K562 (cell line): ENCODE measurements at regions not wholly inside any gene's neighbourhood (a gene's known extent, or its start where the extent isn't known, plus 50 kb on each side); places are given as distances from the start of the nearest gene placed in this dataset.

Source experiments
- ATAC-seq: fragments of 200-7000 bp; cut with Tn5 transposase; 3 replicates; pipeline ENCODE4 v1.9.1; 2020; ENCODE audit warnings: moderate library complexity
- BruUV-seq: library from RNA; stranded (reverse); fragments of 400-500 nt; replicated peaks from 2 replicates; lab custom pipeline; 2021; lab: Mats Ljungman, UMichigan
- CTCF ChIA-PET: fragments of 300-600 bp; formaldehyde crosslinking; extraction: SDS; loops from one replicate; lab custom pipeline; 2021; ENCODE audit warnings: low intra/inter-chr PET ratio; lab: Yijun Ruan, JAX
- POLR2A ChIA-PET: fragments of 300-600, 350-650 bp; sonication (Branson Sonifier 250); formaldehyde crosslinking; extraction: SDS; loops from one replicate; lab custom pipeline; 2021; ENCODE audit warnings: antibody characterized with exemption, inconsistent platforms; lab: Yijun Ruan, JAX
- DNase-seq, 4 experiments: peaks; one replicate each; pipeline versions ENCODE4 v3.0.0 to v3.0.0-alpha.2; 2011 to 2018; ENCODE audit warnings: low spot score in 3 of 4, mixed read lengths in 3 of 4; ENCODE audit errors: extremely low read depth in 1 of 4
- FAIRE-seq: peaks from 2 replicates; lab custom pipeline; 2011; peaks lifted over from hg19 to GRCh38; lab: Jason Lieb, UNC
- H2AFZ ChIP-seq: 2 replicates; pipeline ENCODE4 v1.6.0; 2011; ENCODE audit warnings: low read depth, low read length, control low read depth, inconsistent platforms
- H3K27ac ChIP-seq: fragments of 200-600 bp; 3 replicates; pipeline ENCODE4 v1.8.0; 2011; ENCODE audit warnings: low read depth, mild to moderate bottlenecking, control low read depth, inconsistent platforms, low read length, moderate library complexity, mixed read lengths; ENCODE audit errors: extremely low read depth
- H3K27me3 ChIP-seq, 2 experiments: fragments of 300-600 bp in 1 of 2; 2 replicates in 1 of 2; 3 replicates in 1 of 2; pipeline versions ENCODE4 v1.6.0 to v1.8.0; 2011; ENCODE audit warnings: inconsistent platforms in 2 of 2, low read length in 2 of 2, mild to moderate bottlenecking in 1 of 2, mixed read lengths in 1 of 2, moderate library complexity in 1 of 2; ENCODE audit not compliant: control insufficient read depth in 2 of 2, insufficient read depth in 2 of 2
- H3K36me3 ChIP-seq: fragments of 300-600 bp; 3 replicates; pipeline ENCODE4 v1.8.0; 2011; ENCODE audit warnings: mild to moderate bottlenecking, low read length, inconsistent platforms; ENCODE audit not compliant: control insufficient read depth, insufficient read depth
- H3K4me1 ChIP-seq, 2 experiments: fragments of 200-600 bp in 1 of 2; replicated peaks in 1 of 2; 2 replicates in 1 of 2; 3 replicates in 1 of 2; pipeline versions ENCODE4 v1.5.1 to v1.8.0; 2011; ENCODE audit warnings: inconsistent platforms in 2 of 2, low read length in 2 of 2, mild to moderate bottlenecking in 1 of 2, mixed read lengths in 1 of 2, moderate library complexity in 1 of 2; ENCODE audit not compliant: control insufficient read depth in 2 of 2, insufficient read depth in 2 of 2
- H3K4me2 ChIP-seq: 2 replicates; pipeline ENCODE4 v1.6.1; 2011; ENCODE audit warnings: low read length, control low read depth, inconsistent platforms, mixed read lengths; ENCODE audit not compliant: insufficient read depth
- H3K4me3 ChIP-seq: fragments of 200-600 bp; sonication (generic), shearing (Covaris generic); 2 replicates; pipeline ENCODE4 v1.5.1; 2016; ENCODE audit warnings: control low read depth, inconsistent platforms
- H3K79me2 ChIP-seq: fragments of 200-600 bp; 3 replicates; pipeline ENCODE4 v1.8.0; 2011; ENCODE audit warnings: low read length, inconsistent platforms; ENCODE audit not compliant: control insufficient read depth, insufficient read depth
- H3K9ac ChIP-seq, 2 experiments: 2 replicates each; pipeline versions ENCODE4 v1.6.0 to v1.6.1; 2011; ENCODE audit warnings: low read depth in 2 of 2, low read length in 2 of 2, control low read depth in 1 of 2, inconsistent platforms in 1 of 2, mild to moderate bottlenecking in 1 of 2, mixed read lengths in 1 of 2; ENCODE audit not compliant: insufficient read depth in 1 of 2
- H3K9me1 ChIP-seq: one replicate; pipeline ENCODE4 v1.6.0; 2011; ENCODE audit warnings: inconsistent platforms, mild to moderate bottlenecking, low read length, moderate library complexity; ENCODE audit not compliant: control insufficient read depth, insufficient read depth
- H3K9me3 ChIP-seq: replicated peaks from 2 replicates; pipeline ENCODE4 v1.5.1; 2011; ENCODE audit warnings: low read depth, low read length, inconsistent platforms; ENCODE audit not compliant: control insufficient read depth, insufficient read depth
- H4K20me1 ChIP-seq: replicated peaks from 2 replicates; pipeline ENCODE4 v1.6.1; 2011; ENCODE audit warnings: low read length, inconsistent platforms, mixed read lengths; ENCODE audit not compliant: control insufficient read depth, insufficient read depth
- BDP1 ChIP-seq: IDR thresholded peaks from 3 replicates; pipeline ENCODE4 v1.6.1; 2011; ENCODE audit not compliant: insufficient read length, insufficient read depth
- FOXO4 ChIP-seq: fragments of 450-650 bp; formaldehyde crosslinking; IDR thresholded peaks from 2 replicates; pipeline ENCODE4 v1.4.0; 2020; ENCODE audit warnings: mild to moderate bottlenecking, moderate library complexity
- HNRNPLL ChIP-seq: fragments of 200-400 bp; formaldehyde crosslinking; IDR thresholded peaks from 2 replicates; pipeline ENCODE4 v1.6.1; 2017; ENCODE audit warnings: low read length, low read depth, mild to moderate bottlenecking; ENCODE audit not compliant: poor library complexity, severe bottlenecking
- SIN3A ChIP-seq, 2 experiments: fragments of 150-350 bp in 1 of 2; IDR thresholded peaks; 2 replicates each; pipeline ENCODE4 v1.6.1; 2011 to 2016; ENCODE audit warnings: borderline replicate concordance in 2 of 2, low read depth in 2 of 2, low read length in 2 of 2, mild to moderate bottlenecking in 2 of 2, moderate library complexity in 2 of 2; ENCODE audit not compliant: control insufficient read depth in 1 of 2
- SRSF7 ChIP-seq: fragments of 200-400 bp; formaldehyde crosslinking; optimal IDR thresholded peaks from 2 replicates; pipeline ENCODE3; 2017; ENCODE audit warnings: mild to moderate bottlenecking, low read depth, low read length
- XRCC4 ChIP-seq: IDR thresholded peaks from one replicate; pipeline ENCODE4 v1.6.1; 2011; ENCODE audit not compliant: insufficient read depth, insufficient read length; ENCODE audit errors: extremely low read depth
- ZBTB26 ChIP-seq: fragments of 450-650 bp; formaldehyde crosslinking; IDR thresholded peaks from 2 replicates; pipeline ENCODE4 v1.4.0; 2022; ENCODE audit warnings: missing genetic modification characterization
- ZNF239 ChIP-seq: fragments of 250-450 bp; sonication (Bioruptor Pico); IDR thresholded peaks from 2 replicates; pipeline ENCODE4 v1.4.0; 2020; ENCODE audit warnings: mild to moderate bottlenecking
- WGBS: fragments of 100-300 bp; shearing (Covaris generic); methylation state at CpG from one replicate; pipeline ENCODE4 v1.1.6; 2016; ENCODE audit warnings: low coverage, mixed read lengths; ENCODE audit not compliant: insufficient coverage; ENCODE audit errors: missing lambda C conversion rate; 5-methylcytosine and 5-hydroxymethylcytosine counted together
- in situ Hi-C: fragments of 300-500 bp; cut with MboI; formaldehyde crosslinking; loops from 4 replicates; pipeline ENCODE4 v1.15.0; 2018; ENCODE audit warnings: inconsistent platforms, mixed read lengths
- intact Hi-C: fragments of 100-400 bp; cut with micrococcal nuclease; formaldehyde crosslinking; loops from 2 replicates; pipeline ENCODE4 v1.14.2; 2022

GRCh38 chr9:89675058-89675742, 70.4 kb downstream of the GADD45G start:
- ATAC-seq (no peak), FAIRE-seq (no peak), DNase-seq (no peak)
- no peak overlapping the region for H2AFZ ChIP-seq
- in situ Hi-C loops: no loop called here
- no peaks in the 10 kb centered on the region for H3K4me1 ChIP-seq
- H3K9me3 ChIP-seq: no peaks in the 10 kb centered on the region; the same call in 1 of the 2 replicates
- no peaks in the 10 kb centered on the region for H3K79me2 ChIP-seq
- TF ChIP-seq XRCC4 (no peak), FOXO4 (CRISPR knock-in tag) (no peak), BDP1 (no peak), ZBTB26 (no peak), SIN3A (IDR thresholded peaks at IDR 0.05; ENCODE audit: borderline replicate concordance in 2 of 2, control insufficient read depth in 1 of 2, low read depth in 2 of 2, low read length in 2 of 2) (no peak), ZNF239 (CRISPR knock-in tag) (no peak), HNRNPLL (no peak), SRSF7 (no peak)
- BruUV-seq: no TSS peak
- no peak overlapping the region for H3K9ac ChIP-seq
- H3K27me3 ChIP-seq: peaks cover 0 to 8% of the 10 kb centered on the region in 2 experiments; a peak in 1 of 5 replicates
- H3K4me3 ChIP-seq: no peak overlapping the region
- POLR2A ChIA-PET: no interaction called here
- WGBS: 0% methylated on average over 9 of the region's 15 CpGs
- no peaks in the 10 kb centered on the region for H3K9me1 ChIP-seq
- intact Hi-C loops: no loop called here
- no peaks in the 10 kb centered on the region for H3K36me3 ChIP-seq
- no peaks in the 10 kb centered on the region for H4K20me1 ChIP-seq
- H3K27ac ChIP-seq: no peak overlapping the region
- no peak overlapping the region for H3K4me2 ChIP-seq
- CTCF ChIA-PET: no interaction called here
